ENCODE measurements at regions not wholly inside any gene's neighbourhood (a gene's known extent, or its start where the extent isn't known, plus 50 kb on each side); places are given as distances from the start of the nearest gene placed in this dataset.

DNA sequence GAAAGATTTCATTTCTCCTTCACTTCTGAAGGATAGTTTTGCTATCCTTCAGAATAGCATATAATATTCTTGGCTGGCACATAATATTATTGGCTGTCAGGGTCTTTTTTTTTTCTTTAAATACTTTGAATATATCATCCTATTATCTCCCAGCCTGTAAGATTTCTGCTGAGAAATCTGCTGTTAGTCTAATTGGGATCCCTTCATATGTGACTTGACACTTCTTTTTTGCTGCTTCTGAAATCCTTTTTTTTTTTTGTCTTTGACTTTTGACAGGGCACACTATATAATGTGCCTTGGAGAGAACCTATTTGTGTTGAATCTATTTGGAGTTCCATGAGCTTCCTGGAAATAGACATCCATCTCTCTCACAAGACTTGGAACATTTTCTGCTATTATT is 136.9 kb upstream of the UBL3 start:
- TF ChIP-seq, protein P1, sequence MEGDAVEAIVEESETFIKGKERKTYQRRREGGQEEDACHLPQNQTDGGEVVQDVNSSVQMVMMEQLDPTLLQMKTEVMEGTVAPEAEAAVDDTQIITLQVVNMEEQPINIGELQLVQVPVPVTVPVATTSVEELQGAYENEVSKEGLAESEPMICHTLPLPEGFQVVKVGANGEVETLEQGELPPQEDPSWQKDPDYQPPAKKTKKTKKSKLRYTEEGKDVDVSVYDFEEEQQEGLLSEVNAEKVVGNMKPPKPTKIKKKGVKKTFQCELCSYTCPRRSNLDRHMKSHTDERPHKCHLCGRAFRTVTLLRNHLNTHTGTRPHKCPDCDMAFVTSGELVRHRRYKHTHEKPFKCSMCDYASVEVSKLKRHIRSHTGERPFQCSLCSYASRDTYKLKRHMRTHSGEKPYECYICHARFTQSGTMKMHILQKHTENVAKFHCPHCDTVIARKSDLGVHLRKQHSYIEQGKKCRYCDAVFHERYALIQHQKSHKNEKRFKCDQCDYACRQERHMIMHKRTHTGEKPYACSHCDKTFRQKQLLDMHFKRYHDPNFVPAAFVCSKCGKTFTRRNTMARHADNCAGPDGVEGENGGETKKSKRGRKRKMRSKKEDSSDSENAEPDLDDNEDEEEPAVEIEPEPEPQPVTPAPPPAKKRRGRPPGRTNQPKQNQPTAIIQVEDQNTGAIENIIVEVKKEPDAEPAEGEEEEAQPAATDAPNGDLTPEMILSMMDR (IDR thresholded peaks at IDR 0.05) = no peak
- TF ChIP-seq POLR2A (IDR thresholded peaks at IDR 0.05) (no peak), POLR2AphosphoS5 (IDR thresholded peaks at IDR 0.05) (no peak)

All from breast epithelium (tissue), 3 donors.